Esophagus muscularis mucosa (tissue), 3 donors: ENCODE measurements at regions not wholly inside any gene's neighbourhood (a gene's known extent, or its start where the extent isn't known, plus 50 kb on each side); places are given as distances from the start of the nearest gene placed in this dataset.

Source experiments
- POLR2A ChIP-seq: fragments of 450-650 bp; IDR thresholded peaks from one replicate; pipeline ENCODE4 v1.6.1; 2017; ENCODE audit warnings: antibody characterized with exemption, moderate library complexity, mild to moderate bottlenecking, low read depth
- TF ChIP-seq, protein P1 (sequence below), 3 experiments: fragments of 200-600 bp in 2 of 3; fragments of 450-650 bp in 1 of 3; sonication (generic) in 2 of 3; IDR thresholded peaks; one replicate each; pipeline ENCODE4 v1.5.1; 2017 to 2019; ENCODE audit warnings: antibody characterized with exemption in 3 of 3, mild to moderate bottlenecking in 2 of 3, moderate library complexity in 1 of 3

DNA sequence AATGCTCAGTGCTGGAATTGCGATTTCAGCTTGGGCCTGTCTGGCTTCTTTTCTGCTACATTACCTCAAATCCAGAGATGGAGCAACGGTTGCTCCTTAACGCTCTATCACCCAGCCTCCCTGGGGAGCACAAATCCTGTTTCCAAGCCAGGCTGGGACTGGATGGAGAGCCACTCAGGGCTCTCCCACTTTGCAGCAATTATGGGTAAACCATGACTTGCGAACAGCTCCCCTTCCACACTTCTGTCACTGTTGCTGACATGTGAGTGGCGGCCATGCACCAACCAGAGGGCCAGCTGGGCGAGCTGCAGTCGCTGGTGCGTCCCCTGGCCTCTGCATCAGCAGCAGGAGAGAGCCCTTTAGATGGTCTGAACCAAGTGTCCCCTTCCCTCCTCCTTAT, 65.1 kb upstream of the RAB4A start:
- no peak for TF ChIP-seq POLR2A
- TF ChIP-seq, protein P1, sequence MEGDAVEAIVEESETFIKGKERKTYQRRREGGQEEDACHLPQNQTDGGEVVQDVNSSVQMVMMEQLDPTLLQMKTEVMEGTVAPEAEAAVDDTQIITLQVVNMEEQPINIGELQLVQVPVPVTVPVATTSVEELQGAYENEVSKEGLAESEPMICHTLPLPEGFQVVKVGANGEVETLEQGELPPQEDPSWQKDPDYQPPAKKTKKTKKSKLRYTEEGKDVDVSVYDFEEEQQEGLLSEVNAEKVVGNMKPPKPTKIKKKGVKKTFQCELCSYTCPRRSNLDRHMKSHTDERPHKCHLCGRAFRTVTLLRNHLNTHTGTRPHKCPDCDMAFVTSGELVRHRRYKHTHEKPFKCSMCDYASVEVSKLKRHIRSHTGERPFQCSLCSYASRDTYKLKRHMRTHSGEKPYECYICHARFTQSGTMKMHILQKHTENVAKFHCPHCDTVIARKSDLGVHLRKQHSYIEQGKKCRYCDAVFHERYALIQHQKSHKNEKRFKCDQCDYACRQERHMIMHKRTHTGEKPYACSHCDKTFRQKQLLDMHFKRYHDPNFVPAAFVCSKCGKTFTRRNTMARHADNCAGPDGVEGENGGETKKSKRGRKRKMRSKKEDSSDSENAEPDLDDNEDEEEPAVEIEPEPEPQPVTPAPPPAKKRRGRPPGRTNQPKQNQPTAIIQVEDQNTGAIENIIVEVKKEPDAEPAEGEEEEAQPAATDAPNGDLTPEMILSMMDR (IDR thresholded peaks at IDR 0.05) = no peak
